ENCODE measurements at regions not wholly inside any gene's neighbourhood (a gene's known extent, or its start where the extent isn't known, plus 50 kb on each side); places are given as distances from the start of the nearest gene placed in this dataset.

- H3K4me3 ChIP-seq (ENCODE audit: low read depth, low read length), result no peak overlapping the region
Measured at GRCh38 chr12:25034676-25035075, 85.8 kb upstream of the BCAT1 start.

GRCh38 chr12:25025951-25026490, 77.1 kb upstream of the BCAT1 start:
- no peak for TF ChIP-seq CTCF (IDR thresholded peaks at IDR 0.05; ENCODE audit: borderline replicate concordance, insufficient read depth, low read depth, low read length)
- H3K4me3 ChIP-seq (ENCODE audit: low read depth, low read length), result no peak overlapping the region

More at GRCh38 chr12:25034676-25035075, 85.8 kb upstream of the BCAT1 start:
- no peak for TF ChIP-seq CTCF (IDR thresholded peaks at IDR 0.05; ENCODE audit: borderline replicate concordance, insufficient read depth, low read depth, low read length)

- TF ChIP-seq CTCF (IDR thresholded peaks at IDR 0.05; ENCODE audit: borderline replicate concordance, insufficient read depth, low read depth, low read length), result no peak
- no peak overlapping the region for H3K4me3 ChIP-seq (ENCODE audit: low read depth, low read length)
Measured at GRCh38 chr12:25025260-25025659, 76.4 kb upstream of the BCAT1 start.

GRCh38 chr12:25023808-25024207, 74.9 kb upstream of the BCAT1 start:
- TF ChIP-seq CTCF (IDR thresholded peaks at IDR 0.05; ENCODE audit: borderline replicate concordance, insufficient read depth, low read depth, low read length), result no peak
- no peak overlapping the region for H3K4me3 ChIP-seq (ENCODE audit: low read depth, low read length)

- TF ChIP-seq CTCF (IDR thresholded peaks at IDR 0.05; ENCODE audit: borderline replicate concordance, insufficient read depth, low read depth, low read length), result no peak
- H3K4me3 ChIP-seq (ENCODE audit: low read depth, low read length), result peak overlapping the region; percentile 10
Measured at GRCh38 chr12:25020621-25021243, 71.8 kb upstream of the BCAT1 start.

- H3K4me3 ChIP-seq (ENCODE audit: low read depth, low read length), result no peak overlapping the region
- TF ChIP-seq CTCF (IDR thresholded peaks at IDR 0.05; ENCODE audit: borderline replicate concordance, insufficient read depth, low read depth, low read length), result no peak
Measured at GRCh38 chr12:25018146-25018545, 69.2 kb upstream of the BCAT1 start.

GRCh38 chr12:25017336-25017735, 68.4 kb upstream of the BCAT1 start:
- H3K4me3 ChIP-seq (ENCODE audit: low read depth, low read length), result no peak overlapping the region
- no peak for TF ChIP-seq CTCF (IDR thresholded peaks at IDR 0.05; ENCODE audit: borderline replicate concordance, insufficient read depth, low read depth, low read length)

Data from GM12875 (cell line).